Fibroblast of lung (primary cell): ENCODE measurements at regions not wholly inside any gene's neighbourhood (a gene's known extent, or its start where the extent isn't known, plus 50 kb on each side); places are given as distances from the start of the nearest gene placed in this dataset.

Experiments
- CTCF ChIP-seq, 2 donors: IDR thresholded peaks in 1 of 2; conservative IDR thresholded peaks in 1 of 2; 1 replicate in 1 of 2; 2 replicates in 1 of 2; pipeline ENCODE4 v1.5.1; 2011 to 2012; ENCODE audit warnings: low read length in 2 of 2, control low read depth in 1 of 2, inconsistent platforms in 1 of 2, low read depth in 1 of 2, mild to moderate bottlenecking in 1 of 2
- EZH2 ChIP-seq: IDR thresholded peaks from 2 replicates; pipeline ENCODE4 v1.5.1; 2012; ENCODE audit warnings: low read length, control low read depth, mild to moderate bottlenecking; ENCODE audit errors: missing control alignments

GRCh38 chr4:19126903-19127302 lies 1105.3 kb upstream of the LCORL start:
- TF ChIP-seq CTCF (conservative IDR thresholded peaks at IDR 0.05 in 1 of 2, IDR thresholded peaks at IDR 0.05 in 1 of 2; ENCODE audit: low read depth in 1 of 2, low read length in 2 of 2) (no peak), EZH2 (no peak)
